Activated gamma-delta T cell (primary cell): ENCODE measurements at regions not wholly inside any gene's neighbourhood (a gene's known extent, or its start where the extent isn't known, plus 50 kb on each side); places are given as distances from the start of the nearest gene placed in this dataset.
"Not testable (repeated sequence)": the region's sequence is repeated elsewhere in the genome, so short reads cannot be mapped to it uniquely, and the experiment has no call there.

ENCODE experiments used
- DNase-seq: peaks from one replicate; lab custom pipeline; 2025; lab: John Stamatoyannopoulos, UW

- DNase-seq = no peak
Observed at GRCh38 chr10:128178302-128178958, 52.2 kb upstream of the MKI67 start.

DNA sequence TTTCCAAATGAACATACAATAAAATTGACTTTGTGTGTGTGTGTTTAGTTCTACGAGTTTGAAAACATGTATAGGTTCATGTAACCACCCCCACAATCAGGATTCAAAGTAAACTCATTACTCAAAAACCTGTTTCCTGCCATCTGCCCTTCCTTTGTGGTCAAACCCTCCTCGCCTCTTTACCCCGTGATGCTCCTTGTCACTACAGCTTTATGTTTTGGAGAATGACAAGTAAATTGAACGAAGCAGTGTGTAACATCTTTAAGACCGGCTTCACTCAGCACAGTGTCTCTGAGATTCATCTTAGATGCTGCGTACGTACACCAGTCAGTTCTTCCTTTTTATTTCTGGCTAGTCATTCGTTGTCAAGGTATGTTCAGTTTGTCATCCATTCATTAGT is 54.6 kb upstream of the MKI67 start:
- DNase-seq = no peak

- DNase-seq = no peak
Observed at GRCh38 chr10:128185627-128186026, 59.4 kb upstream of the MKI67 start.

- DNase-seq = no peak
Observed at GRCh38 chr10:128186959-128187787, 61.0 kb upstream of the MKI67 start.

DNA sequence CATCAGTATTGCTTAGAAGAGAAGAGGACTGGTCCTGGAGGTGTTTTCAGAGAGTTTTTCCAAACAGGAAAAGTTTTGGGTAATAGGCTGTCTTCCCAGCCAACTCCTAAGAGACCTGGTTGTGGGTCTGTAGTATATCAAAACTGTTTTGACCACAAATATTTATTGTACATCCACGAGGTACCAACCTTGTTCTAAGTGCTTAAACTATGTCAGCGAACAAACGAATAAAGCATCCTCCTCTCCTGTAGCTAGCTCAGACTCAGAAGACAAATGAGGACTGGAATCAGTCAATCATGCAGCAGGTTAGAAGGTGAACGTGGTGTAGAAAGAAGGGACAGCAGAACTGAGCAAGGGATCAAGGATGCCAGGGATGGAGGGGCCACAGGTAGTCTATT is 61.6 kb upstream of the MKI67 start:
- DNase-seq = no peak

- no peak for DNase-seq
Observed at GRCh38 chr10:128189176-128189575, 63.0 kb upstream of the MKI67 start.

DNA sequence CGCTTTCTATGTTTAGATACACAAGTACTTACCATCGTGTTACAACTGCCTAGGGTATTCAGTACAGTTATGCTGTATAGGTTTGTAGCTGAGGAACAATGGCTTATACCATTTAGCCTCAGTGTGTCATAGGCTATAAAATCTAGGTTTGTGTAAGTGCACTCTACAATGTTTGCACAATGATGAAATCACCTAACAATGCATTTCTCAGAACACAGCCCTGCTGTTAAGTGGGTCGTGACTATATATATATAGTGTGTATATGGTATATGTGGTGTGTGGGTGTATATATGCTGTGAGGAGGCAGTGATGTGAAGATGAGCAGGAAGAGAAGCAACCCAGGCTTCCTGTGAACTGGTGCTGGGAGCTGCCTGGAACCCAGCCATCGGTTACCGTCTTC is 65.6 kb upstream of the MKI67 start:
- no peak for DNase-seq

DNA sequence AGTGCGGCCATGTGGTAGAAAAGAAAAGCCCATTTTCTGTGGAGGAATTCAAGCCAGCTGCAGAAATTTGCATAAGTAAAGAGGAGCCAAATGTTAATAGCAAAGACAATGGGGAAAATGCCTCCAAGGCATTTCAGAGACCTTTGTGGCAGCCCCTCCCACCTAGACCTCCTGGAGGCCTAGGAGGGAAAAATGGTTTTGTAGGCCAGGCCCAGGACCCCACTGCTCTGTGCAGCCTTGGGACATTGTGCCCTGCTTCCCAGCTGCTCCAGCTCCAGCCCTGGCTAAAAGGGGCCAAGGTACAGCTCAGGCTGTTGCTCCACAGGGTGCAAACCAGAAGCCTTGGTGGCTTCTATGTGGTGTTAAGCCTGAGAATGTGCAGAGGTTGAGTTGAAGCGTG is 75.6 kb upstream of the MKI67 start:
- DNase-seq = not testable (repeated sequence)

DNA sequence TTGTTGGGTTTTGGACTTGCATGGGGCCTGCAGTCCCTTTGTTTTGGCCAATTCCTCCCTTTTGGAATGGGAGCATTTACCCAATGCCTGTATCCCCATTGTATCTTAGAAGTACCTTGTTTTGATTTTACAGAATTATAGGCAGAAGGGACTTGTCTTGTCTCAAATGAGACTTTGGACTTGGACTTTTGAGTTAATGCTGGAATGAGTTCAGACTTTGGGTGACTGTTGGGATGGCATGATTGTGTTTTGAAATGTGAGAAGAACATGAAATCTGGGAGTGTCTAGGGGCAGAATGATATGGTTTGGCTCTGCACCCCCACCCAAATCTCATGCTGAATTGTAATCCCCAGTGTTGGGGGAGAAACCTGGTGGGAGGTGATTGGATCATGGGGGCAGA is 76.8 kb upstream of the MKI67 start:
- DNase-seq = no peak

DNA sequence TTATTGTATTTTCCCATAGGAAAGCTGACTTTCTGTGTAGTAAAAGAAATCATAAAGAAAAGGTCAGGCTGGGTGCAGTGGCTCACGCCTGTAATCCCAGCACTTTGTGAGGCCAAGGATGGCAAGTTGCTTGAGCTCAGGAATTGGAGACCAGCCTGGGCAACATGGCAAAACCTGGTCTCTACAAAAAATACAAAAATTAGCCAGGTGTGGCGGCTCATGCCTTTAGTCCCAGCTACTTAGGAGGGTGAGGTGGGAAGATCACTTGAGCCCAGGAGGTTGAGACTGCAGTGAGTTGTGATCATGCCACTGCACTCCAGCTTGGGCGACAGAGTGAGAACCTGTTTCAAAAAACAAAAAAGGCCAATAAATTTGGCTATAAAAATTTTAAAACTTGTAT is 79.4 kb upstream of the MKI67 start:
- not testable (repeated sequence) for DNase-seq

GRCh38 chr10:128206676-128207075 is 80.5 kb upstream of the MKI67 start:
- no peak for DNase-seq

GRCh38 chr10:128209862-128210214 is 83.6 kb upstream of the MKI67 start:
- no peak for DNase-seq

DNA sequence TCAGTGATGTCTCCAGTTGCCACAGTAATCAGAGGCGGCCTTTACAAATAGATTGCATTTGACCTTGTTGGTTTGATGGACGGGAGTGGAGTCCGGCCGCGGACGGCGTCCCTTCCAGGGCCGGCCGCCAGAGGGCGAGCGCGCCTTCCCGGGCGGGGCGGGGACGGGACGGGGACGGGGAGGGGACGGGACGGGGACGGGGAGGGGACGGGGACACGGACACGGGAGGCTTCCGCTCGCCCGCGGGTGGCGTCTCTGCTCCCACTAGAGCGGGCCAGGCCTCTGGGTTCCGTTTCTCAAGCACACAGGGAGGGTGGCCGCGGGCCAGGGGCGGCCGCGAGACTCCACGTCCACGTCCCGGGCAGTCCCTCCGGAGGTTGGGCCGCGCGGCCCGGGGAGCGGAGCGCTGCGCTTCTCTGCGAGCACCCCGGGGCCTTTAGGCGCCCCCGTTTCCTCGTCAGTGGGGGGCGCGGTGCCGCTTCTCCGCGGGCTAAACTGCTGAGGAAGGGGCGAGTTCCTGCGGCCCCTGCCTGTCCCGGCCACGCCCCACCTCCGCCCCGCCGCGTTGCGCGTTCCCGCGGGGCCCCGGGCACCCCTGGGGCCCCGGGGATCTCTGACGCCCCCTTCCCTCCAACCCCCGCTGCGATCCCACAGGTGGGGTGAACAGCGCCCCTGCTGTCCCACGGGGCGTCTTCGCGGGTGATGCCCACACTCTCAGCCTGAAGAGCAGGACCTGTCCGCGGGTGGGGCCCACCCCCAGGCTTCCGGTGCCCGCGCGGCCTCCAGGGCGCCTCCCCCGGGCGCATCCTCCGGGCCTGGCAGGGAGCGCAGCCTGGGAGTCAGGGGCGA is 84.2 kb upstream of the MKI67 start:
- peak; percentile 62 for DNase-seq

GRCh38 chr10:128211064-128211504 is 84.9 kb upstream of the MKI67 start:
- DNase-seq = no peak

GRCh38 chr10:128211953-128212727 is 85.9 kb upstream of the MKI67 start:
- peak; percentile 64 for DNase-seq

- DNase-seq = no peak
Observed at GRCh38 chr10:128213156-128213555, 86.9 kb upstream of the MKI67 start.

- DNase-seq = no peak
Observed at GRCh38 chr10:128215733-128216132, 89.5 kb upstream of the MKI67 start.

DNA sequence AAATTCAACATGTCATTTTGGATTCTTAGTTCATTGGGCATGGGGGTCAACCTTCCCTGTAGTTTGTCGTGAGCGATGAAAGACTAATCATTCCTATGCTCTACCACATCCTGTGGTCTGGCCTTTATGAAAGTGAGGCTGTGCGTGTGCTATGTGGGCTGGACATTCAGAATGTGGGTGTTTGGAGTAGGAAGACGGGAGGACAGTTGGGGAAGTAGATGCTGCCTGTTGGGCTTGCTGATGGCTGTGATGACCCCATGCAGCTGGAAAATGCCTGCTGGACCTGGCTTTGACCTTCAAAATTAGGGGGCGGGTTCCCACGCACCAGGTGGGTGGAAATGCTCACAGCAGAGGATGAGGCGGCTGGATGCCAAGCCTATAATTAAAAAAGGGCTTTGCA is 90.9 kb upstream of the MKI67 start:
- DNase-seq = no peak

DNA sequence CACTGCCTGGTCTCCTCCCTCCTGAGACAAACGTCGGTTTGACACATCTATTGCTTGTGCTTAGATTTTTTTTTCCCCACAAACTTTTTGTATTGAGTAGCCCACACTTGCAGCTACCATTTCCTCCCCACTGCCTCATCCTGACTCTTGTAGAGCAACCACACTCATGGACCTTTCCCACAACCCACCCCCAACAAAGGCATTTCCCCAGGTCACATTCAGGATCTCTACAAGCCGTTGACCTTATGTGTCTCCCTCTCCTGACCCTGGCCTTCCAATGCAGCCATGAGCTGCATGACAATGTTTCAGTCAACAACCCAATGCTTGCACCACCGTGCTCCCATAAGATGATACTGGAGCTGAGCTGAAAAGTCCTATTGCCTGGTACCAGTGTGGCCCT is 91.9 kb upstream of the MKI67 start:
- no peak for DNase-seq

DNA sequence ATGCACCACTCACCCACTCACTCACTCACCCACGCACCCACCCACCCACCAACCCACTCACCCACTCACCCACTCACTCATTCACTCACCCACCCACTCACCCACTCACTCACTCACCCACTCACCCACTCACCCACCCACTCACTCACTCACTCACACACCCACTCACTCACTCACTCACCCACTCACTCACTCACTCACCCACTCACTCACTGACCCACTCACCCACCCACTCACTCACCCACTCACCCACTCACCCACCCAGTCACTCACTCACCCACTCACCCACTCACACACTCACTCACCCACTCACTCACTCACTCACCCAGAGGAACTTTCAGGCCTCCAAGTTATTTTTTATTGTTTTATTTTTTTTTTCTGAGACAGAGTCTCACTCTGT is 93.1 kb upstream of the MKI67 start:
- DNase-seq = no peak

DNA sequence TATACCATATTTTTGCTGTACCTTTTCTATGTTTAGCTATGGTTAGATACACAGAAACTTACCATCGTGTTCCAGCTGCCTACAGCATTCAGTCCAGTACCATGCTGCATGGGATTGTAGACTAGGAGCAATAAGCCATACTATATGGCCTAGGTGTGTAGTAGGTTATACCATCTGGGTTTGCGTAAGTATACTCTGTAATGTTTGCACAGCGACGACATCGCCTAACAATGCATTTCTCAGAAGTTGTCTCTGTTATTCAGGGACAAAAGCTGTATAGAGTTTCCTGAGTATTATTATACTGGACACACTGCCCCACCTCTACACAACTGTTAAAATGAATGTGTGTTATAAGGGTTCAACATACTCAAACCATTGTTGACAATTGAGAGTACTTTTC is 93.8 kb upstream of the MKI67 start:
- DNase-seq = no peak

GRCh38 chr10:128221117-128221516 is 94.9 kb upstream of the MKI67 start:
- no peak for DNase-seq
